K562 (cell line): ENCODE measurements at regions not wholly inside any gene's neighbourhood (a gene's known extent, or its start where the extent isn't known, plus 50 kb on each side); places are given as distances from the start of the nearest gene placed in this dataset.

Experiments used
- CBX8 ChIP-seq: fragments of 200-600 bp; sonication (generic); IDR thresholded peaks from 2 replicates; pipeline ENCODE4 v1.6.1; 2012; ENCODE audit warnings: borderline replicate concordance, mixed run types, low read depth, mild to moderate bottlenecking, moderate library complexity, mixed read lengths, low read length, control low read depth, inconsistent platforms; ENCODE audit not compliant: poor library complexity, severe bottlenecking; ENCODE audit errors: extremely low read depth
- DIDO1 ChIP-seq: fragments of 450-650 bp; IDR thresholded peaks from 2 replicates; pipeline ENCODE4 v1.6.1; 2016; ENCODE audit warnings: low read depth, missing biosample characterization, missing genetic modification characterization
- EHMT2 ChIP-seq: fragments of 450-650 bp; IDR thresholded peaks from 2 replicates; pipeline ENCODE4 v1.6.1; 2018; ENCODE audit warnings: antibody characterized with exemption
- HDGF ChIP-seq: fragments of 450-650 bp; IDR thresholded peaks from 2 replicates; pipeline ENCODE4 v1.6.1; 2016
- JUNB ChIP-seq: fragments of 450-650 bp; formaldehyde crosslinking; conservative IDR thresholded peaks from 2 replicates; pipeline ENCODE4 v1.4.0; 2020; ENCODE audit warnings: mild to moderate bottlenecking
- KAT2B ChIP-seq: IDR thresholded peaks from one replicate; pipeline ENCODE4 v1.6.1; 2012; ENCODE audit warnings: low read depth, mild to moderate bottlenecking, control low read depth, inconsistent platforms, low read length, moderate library complexity
- KLF1 ChIP-seq: fragments of 450-650 bp; IDR thresholded peaks from 2 replicates; pipeline ENCODE4 v1.6.1; 2016; ENCODE audit warnings: missing genetic modification characterization, missing compliant biosample characterization
- KLF16 ChIP-seq: IDR thresholded peaks from 2 replicates; pipeline ENCODE4 v1.6.1; 2016; ENCODE audit warnings: antibody characterized with exemption
- MAX ChIP-seq: sonication (generic); formaldehyde crosslinking; IDR thresholded peaks from 2 replicates; pipeline ENCODE4 v1.9.0; 2022; ENCODE audit warnings: mild to moderate bottlenecking, missing genetic modification reagents
- MCM3 ChIP-seq: fragments of 450-650 bp; IDR thresholded peaks from 2 replicates; pipeline ENCODE4 v1.6.1; 2016
- MCM5 ChIP-seq: fragments of 450-650 bp; IDR thresholded peaks from 2 replicates; pipeline ENCODE4 v1.6.1; 2016; ENCODE audit warnings: low read depth
- PPARD ChIP-seq: fragments of 250-450 bp; sonication (Bioruptor Pico); IDR thresholded peaks from 2 replicates; pipeline ENCODE4 v1.8.0; 2022; ENCODE audit warnings: inconsistent platforms, mild to moderate bottlenecking, moderate library complexity
- RAD51 ChIP-seq: fragments of 450-650 bp; IDR thresholded peaks from 2 replicates; pipeline ENCODE4 v1.7.1; 2016; ENCODE audit warnings: low read depth, mild to moderate bottlenecking, borderline replicate concordance
- SMC3 ChIP-seq: conservative IDR thresholded peaks from 2 replicates; pipeline ENCODE4 v1.6.1; 2011; ENCODE audit warnings: low read depth, low read length, improper control_type of control experiment; ENCODE audit not compliant: insufficient read depth
- TCF7 ChIP-seq: sonication (generic); IDR thresholded peaks from 2 replicates; pipeline ENCODE4 v1.6.1; 2016; ENCODE audit warnings: antibody characterized with exemption, borderline replicate concordance
- UBTF ChIP-seq, 2 experiments: IDR thresholded peaks; 2 replicates each; pipeline ENCODE4 v1.6.1; 2012; ENCODE audit warnings: improper control_type of control experiment in 2 of 2, low read depth in 2 of 2, low read length in 2 of 2, borderline replicate concordance in 1 of 2
- ZKSCAN1 ChIP-seq: fragments of 150-350 bp; IDR thresholded peaks from 2 replicates; pipeline ENCODE4 v1.6.1; 2016; ENCODE audit warnings: low read depth, low read length
- ZNF121 ChIP-seq: sonication (generic); formaldehyde crosslinking; conservative IDR thresholded peaks from 2 replicates; pipeline ENCODE4 v1.8.0; 2022; ENCODE audit warnings: missing genetic modification reagents
- ZNF184 ChIP-seq: sonication (generic); formaldehyde crosslinking; IDR thresholded peaks from 2 replicates; pipeline ENCODE4 v1.5.0; 2020; ENCODE audit warnings: missing genetic modification reagents
- ZNF217 ChIP-seq: sonication (generic); formaldehyde crosslinking; IDR thresholded peaks from 2 replicates; pipeline ENCODE4 v1.8.0; 2022; ENCODE audit warnings: mild to moderate bottlenecking, missing genetic modification reagents
- ZNF584 ChIP-seq: fragments of 200-800 bp; sonication (Bioruptor generic); IDR thresholded peaks from 2 replicates; pipeline ENCODE4 v1.6.1; 2016; ENCODE audit warnings: low read depth, mild to moderate bottlenecking, missing genetic modification characterization, missing compliant biosample characterization
- ZSCAN32 ChIP-seq: fragments of 450-650 bp; formaldehyde crosslinking; IDR thresholded peaks from 2 replicates; pipeline ENCODE4 v1.4.0; 2020; ENCODE audit warnings: mild to moderate bottlenecking, moderate library complexity
- TF ChIP-seq, protein P1 (sequence below), 2 experiments: IDR thresholded peaks; 2 replicates each; pipeline ENCODE4 v1.6.1; 2011; ENCODE audit warnings: borderline replicate concordance in 1 of 2, control low read depth in 1 of 2, low read depth in 1 of 2, low read length in 1 of 2, mild to moderate bottlenecking in 1 of 2, mixed read lengths in 1 of 2, moderate library complexity in 1 of 2; ENCODE audit not compliant: insufficient read depth in 1 of 2, insufficient read length in 1 of 2, poor library complexity in 1 of 2, severe bottlenecking in 1 of 2; ENCODE audit errors: extremely low read depth in 1 of 2
- TF ChIP-seq, protein P2 (sequence below): sonication (generic); formaldehyde crosslinking; IDR thresholded peaks from 2 replicates; pipeline ENCODE4 v1.8.1; 2023; ENCODE audit warnings: mild to moderate bottlenecking, missing genetic modification reagents, moderate library complexity

GRCh38 chr7:106542550-106543220 is 118.3 kb downstream of the CCDC71L start (continued):
- TF ChIP-seq KLF1 (tag), result no peak
- no peak for TF ChIP-seq JUNB (CRISPR knock-in tag)
- TF ChIP-seq PPARD, result no peak
- TF ChIP-seq CBX8, result no peak
- peak in 1 of 2 experiments; percentile 78; a peak in 1 of 4 replicates for TF ChIP-seq UBTF (IDR thresholded peaks at IDR 0.05; ENCODE audit: borderline replicate concordance in 1 of 2, low read depth in 2 of 2, low read length in 2 of 2)
- TF ChIP-seq, protein P1, sequence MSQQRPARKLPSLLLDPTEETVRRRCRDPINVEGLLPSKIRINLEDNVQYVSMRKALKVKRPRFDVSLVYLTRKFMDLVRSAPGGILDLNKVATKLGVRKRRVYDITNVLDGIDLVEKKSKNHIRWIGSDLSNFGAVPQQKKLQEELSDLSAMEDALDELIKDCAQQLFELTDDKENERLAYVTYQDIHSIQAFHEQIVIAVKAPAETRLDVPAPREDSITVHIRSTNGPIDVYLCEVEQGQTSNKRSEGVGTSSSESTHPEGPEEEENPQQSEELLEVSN (IDR thresholded peaks at IDR 0.05; ENCODE audit: borderline replicate concordance in 1 of 2, extremely low read depth in 1 of 2, insufficient read depth in 1 of 2, insufficient read length in 1 of 2, low read depth in 1 of 2, low read length in 1 of 2, poor library complexity in 1 of 2, severe bottlenecking in 1 of 2), result no peak
- TF ChIP-seq, protein P2, sequence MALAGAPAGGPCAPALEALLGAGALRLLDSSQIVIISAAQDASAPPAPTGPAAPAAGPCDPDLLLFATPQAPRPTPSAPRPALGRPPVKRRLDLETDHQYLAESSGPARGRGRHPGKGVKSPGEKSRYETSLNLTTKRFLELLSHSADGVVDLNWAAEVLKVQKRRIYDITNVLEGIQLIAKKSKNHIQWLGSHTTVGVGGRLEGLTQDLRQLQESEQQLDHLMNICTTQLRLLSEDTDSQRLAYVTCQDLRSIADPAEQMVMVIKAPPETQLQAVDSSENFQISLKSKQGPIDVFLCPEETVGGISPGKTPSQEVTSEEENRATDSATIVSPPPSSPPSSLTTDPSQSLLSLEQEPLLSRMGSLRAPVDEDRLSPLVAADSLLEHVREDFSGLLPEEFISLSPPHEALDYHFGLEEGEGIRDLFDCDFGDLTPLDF (CRISPR knock-in tag), result no peak
- no peak for TF ChIP-seq MAX (CRISPR knock-in tag)
- no peak for TF ChIP-seq ZNF121 (CRISPR knock-in tag)
- TF ChIP-seq ZNF184 (CRISPR knock-in tag), result no peak
- no peak for TF ChIP-seq KAT2B
- TF ChIP-seq DIDO1 (tag), result peak; percentile 40; the same call in 1 of the 2 replicates
- peak; percentile 89 for TF ChIP-seq EHMT2
- peak; percentile 28; the same call in 1 of the 2 replicates for TF ChIP-seq TCF7
- TF ChIP-seq KLF16, result peak; percentile 69; the same call in 1 of the 2 replicates
- no peak for TF ChIP-seq MCM5
- peak; percentile 94 for TF ChIP-seq ZKSCAN1
- TF ChIP-seq HDGF, result peak; percentile 90
- peak; percentile 86 for TF ChIP-seq ZNF584 (CRISPR knock-in tag)
- no peak for TF ChIP-seq MCM3
- TF ChIP-seq ZSCAN32 (CRISPR knock-in tag), result no peak
- TF ChIP-seq RAD51, result peak; percentile 35; the same call in 1 of the 2 replicates
- TF ChIP-seq SMC3, result peak; percentile 95
- no peak for TF ChIP-seq ZNF217 (CRISPR knock-in tag)
